ENCODE measurements at regions not wholly inside any gene's neighbourhood (a gene's known extent, or its start where the extent isn't known, plus 50 kb on each side); places are given as distances from the start of the nearest gene placed in this dataset.

- CTCF ChIA-PET = no interaction called here
- Histone ChIP-seq H3K27ac (ENCODE audit: low read depth, low read length) (no peak overlapping the region), H3K4me3 (ENCODE audit: low read depth, low read length) (no peak overlapping the region), H3K9me3 (ENCODE audit: control insufficient read depth, insufficient read depth, low read length) (peaks cover 86% of the 10 kb centered on the region), H3K27me3 (ENCODE audit: control insufficient read depth, insufficient read depth, low read length) (no peaks in the 10 kb centered on the region)
- POLR2A ChIA-PET = no interaction called here
- no peak for TF ChIP-seq CTCF (IDR thresholded peaks at IDR 0.05; ENCODE audit: low read depth, low read length)
- no peak for DNase-seq (ENCODE audit: low read depth, low spot score)
These were observed 127.1 kb downstream of the SPATA19 start for GRCh38 chr11:133718238-133718637.

- H3K27ac ChIP-seq (ENCODE audit: low read depth, low read length) = no peak overlapping the region
- CTCF ChIA-PET = no interaction called here
- POLR2A ChIA-PET = no interaction called here
- TF ChIP-seq CTCF (IDR thresholded peaks at IDR 0.05; ENCODE audit: low read depth, low read length) = no peak
- H3K27me3 ChIP-seq (ENCODE audit: control insufficient read depth, insufficient read depth, low read length) = no peaks in the 10 kb centered on the region
- no peak overlapping the region for H3K4me3 ChIP-seq (ENCODE audit: low read depth, low read length)
- peaks cover 86% of the 10 kb centered on the region for H3K9me3 ChIP-seq (ENCODE audit: control insufficient read depth, insufficient read depth, low read length)
- DNase-seq (ENCODE audit: low read depth, low spot score) = no peak
These were observed 128.7 kb downstream of the SPATA19 start for GRCh38 chr11:133716602-133717001.

GRCh38 chr11:133715602-133716001, 129.7 kb downstream of the SPATA19 start:
- Histone ChIP-seq H3K27ac (ENCODE audit: low read depth, low read length) (no peak overlapping the region), H3K27me3 (ENCODE audit: control insufficient read depth, insufficient read depth, low read length) (no peaks in the 10 kb centered on the region), H3K9me3 (ENCODE audit: control insufficient read depth, insufficient read depth, low read length) (peaks cover 84% of the 10 kb centered on the region), H3K4me3 (ENCODE audit: low read depth, low read length) (no peak overlapping the region)
- ChIA-PET CTCF (no interaction called here), POLR2A (no interaction called here)
- TF ChIP-seq CTCF (IDR thresholded peaks at IDR 0.05; ENCODE audit: low read depth, low read length) = no peak
- no peak for DNase-seq (ENCODE audit: low read depth, low spot score)

GRCh38 chr11:133714471-133715375, 130.6 kb downstream of the SPATA19 start:
- Histone ChIP-seq H3K9me3 (ENCODE audit: control insufficient read depth, insufficient read depth, low read length) (peaks cover 81% of the 10 kb centered on the region), H3K27me3 (ENCODE audit: control insufficient read depth, insufficient read depth, low read length) (no peaks in the 10 kb centered on the region), H3K4me3 (ENCODE audit: low read depth, low read length) (no peak overlapping the region), H3K27ac (ENCODE audit: low read depth, low read length) (no peak overlapping the region)
- ChIA-PET POLR2A (no interaction called here), CTCF (no interaction called here)
- no peak for DNase-seq (ENCODE audit: low read depth, low spot score)
- no peak for TF ChIP-seq CTCF (IDR thresholded peaks at IDR 0.05; ENCODE audit: low read depth, low read length)

GRCh38 chr11:133713844-133714243, 131.5 kb downstream of the SPATA19 start:
- H3K4me3 ChIP-seq (ENCODE audit: low read depth, low read length) = no peak overlapping the region
- no peaks in the 10 kb centered on the region for H3K27me3 ChIP-seq (ENCODE audit: control insufficient read depth, insufficient read depth, low read length)
- POLR2A ChIA-PET = no interaction called here
- H3K9me3 ChIP-seq (ENCODE audit: control insufficient read depth, insufficient read depth, low read length) = peaks cover 77% of the 10 kb centered on the region
- DNase-seq (ENCODE audit: low read depth, low spot score) = no peak
- no peak overlapping the region for H3K27ac ChIP-seq (ENCODE audit: low read depth, low read length)
- CTCF ChIA-PET = no interaction called here
- no peak for TF ChIP-seq CTCF (IDR thresholded peaks at IDR 0.05; ENCODE audit: low read depth, low read length)
